Gastroesophageal sphincter (tissue), 4 donors: ENCODE measurements at regions not wholly inside any gene's neighbourhood (a gene's known extent, or its start where the extent isn't known, plus 50 kb on each side); places are given as distances from the start of the nearest gene placed in this dataset.
A peak's percentile ranks its signal among the peaks of the same experiment; 100 is the strongest.

ENCODE experiments used
- ATAC-seq: fragments of 150-250 bp; one replicate; pipeline ENCODE4 v1.9.1; 2016; ENCODE audit warnings: mild to moderate bottlenecking, moderate library complexity
- H3K27ac ChIP-seq, 4 donors: fragments of 200-600 bp; sonication (generic) in 3 of 4; 1 replicate in 3 of 4; 2 replicates in 1 of 4; pipeline ENCODE4 v1.5.1; 2016 to 2019
- H3K27me3 ChIP-seq: fragments of 200-600 bp; sonication (generic); one replicate; pipeline ENCODE4 v1.5.1; 2019
- H3K36me3 ChIP-seq, 2 donors: fragments of 200-600 bp; sonication (generic); one replicate each; pipeline ENCODE4 v1.5.1; 2019; ENCODE audit warnings: control low read depth in 1 of 2
- H3K4me1 ChIP-seq, 3 donors: fragments of 200-600 bp; sonication (generic); 1 replicate in 2 of 3; 2 replicates in 1 of 3; pipeline ENCODE4 v1.5.1; 2016 to 2019; ENCODE audit warnings: control low read depth in 2 of 3
- H3K4me3 ChIP-seq, 2 donors: fragments of 200-600 bp; sonication (generic); one replicate each; pipeline ENCODE4 v1.5.1; 2019; ENCODE audit warnings: mild to moderate bottlenecking in 1 of 2, moderate library complexity in 1 of 2
- H3K9me3 ChIP-seq, 3 donors: fragments of 200-600 bp; sonication (generic); one replicate each; pipeline ENCODE4 v1.5.1; 2017 to 2019; ENCODE audit warnings: control low read depth in 2 of 3
- EP300 ChIP-seq: sonication (generic); formaldehyde crosslinking; IDR thresholded peaks from one replicate; pipeline ENCODE4 v1.6.1; 2017; ENCODE audit warnings: antibody characterized with exemption, mild to moderate bottlenecking
- POLR2A ChIP-seq, 2 donors: fragments of 450-650 bp; IDR thresholded peaks; one replicate each; pipeline ENCODE4 v1.6.1; 2017; ENCODE audit warnings: antibody characterized with exemption in 2 of 2, mild to moderate bottlenecking in 2 of 2, moderate library complexity in 1 of 2
- POLR2AphosphoS5 ChIP-seq: sonication (generic); formaldehyde crosslinking; IDR thresholded peaks from one replicate; pipeline ENCODE4 v1.6.1; 2017; ENCODE audit warnings: antibody characterized with exemption
- WGBS, 2 donors: methylation state at CpG; one replicate each; pipeline ENCODE4 v1.1.5; 2018; ENCODE audit warnings: low coverage in 1 of 2; 5-methylcytosine and 5-hydroxymethylcytosine counted together
- TF ChIP-seq, protein P1 (sequence below), 4 experiments: fragments of 200-600 bp in 2 of 4; fragments of 450-650 bp in 2 of 4; sonication (generic) in 1 of 4; IDR thresholded peaks; one replicate each; pipeline ENCODE4 v1.5.1; 2017 to 2019; ENCODE audit warnings: antibody characterized with exemption in 4 of 4, mild to moderate bottlenecking in 2 of 4, moderate library complexity in 2 of 4

GRCh38 chr1:55559842-55560241 lies 344.7 kb upstream of the USP24 start:
- Histone ChIP-seq H3K27ac (no peak overlapping the region), H3K4me1 (peaks cover 0 to 9% (median 0%) of the 10 kb centered on the region in 3 donors)

DNA sequence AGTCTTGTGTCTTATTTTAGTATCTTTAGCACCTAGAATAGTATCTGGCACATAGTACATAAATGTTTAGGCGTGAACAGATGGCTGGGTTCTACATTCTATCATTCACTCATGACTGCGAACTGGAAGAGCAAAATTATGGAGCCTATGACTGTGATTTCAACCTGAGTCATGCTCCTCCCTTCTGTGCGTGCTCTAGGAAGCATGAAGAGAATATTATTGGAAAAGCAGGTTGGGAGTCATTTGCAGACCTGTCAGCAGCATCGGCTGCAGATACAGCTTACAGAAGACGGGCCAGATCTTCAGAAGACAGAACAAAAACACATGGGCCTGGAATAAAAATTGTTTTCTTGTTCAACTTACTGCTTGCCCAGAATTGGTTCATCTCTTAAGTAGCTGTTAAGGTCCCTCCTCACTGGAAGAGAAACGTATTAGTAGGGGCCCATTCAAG lies 344.0 kb upstream of the USP24 start:
- peaks cover 0 to 9% (median 0%) of the 10 kb centered on the region in 3 donors for H3K4me1 ChIP-seq
- H3K9me3 ChIP-seq, result no peaks in the 10 kb centered on the region
- H3K4me3 ChIP-seq, result no peak overlapping the region
- ATAC-seq, result peak; percentile 55
- no peaks in the 10 kb centered on the region for H3K36me3 ChIP-seq
- WGBS, 2 donors, result 59 to 70% methylated on average over 4 to 5 of the region's 6 CpGs
- no peak overlapping the region for H3K27ac ChIP-seq
- TF ChIP-seq EP300 (no peak), POLR2AphosphoS5 (no peak), POLR2A (IDR thresholded peaks at IDR 0.05) (no peak)
- TF ChIP-seq, protein P1, sequence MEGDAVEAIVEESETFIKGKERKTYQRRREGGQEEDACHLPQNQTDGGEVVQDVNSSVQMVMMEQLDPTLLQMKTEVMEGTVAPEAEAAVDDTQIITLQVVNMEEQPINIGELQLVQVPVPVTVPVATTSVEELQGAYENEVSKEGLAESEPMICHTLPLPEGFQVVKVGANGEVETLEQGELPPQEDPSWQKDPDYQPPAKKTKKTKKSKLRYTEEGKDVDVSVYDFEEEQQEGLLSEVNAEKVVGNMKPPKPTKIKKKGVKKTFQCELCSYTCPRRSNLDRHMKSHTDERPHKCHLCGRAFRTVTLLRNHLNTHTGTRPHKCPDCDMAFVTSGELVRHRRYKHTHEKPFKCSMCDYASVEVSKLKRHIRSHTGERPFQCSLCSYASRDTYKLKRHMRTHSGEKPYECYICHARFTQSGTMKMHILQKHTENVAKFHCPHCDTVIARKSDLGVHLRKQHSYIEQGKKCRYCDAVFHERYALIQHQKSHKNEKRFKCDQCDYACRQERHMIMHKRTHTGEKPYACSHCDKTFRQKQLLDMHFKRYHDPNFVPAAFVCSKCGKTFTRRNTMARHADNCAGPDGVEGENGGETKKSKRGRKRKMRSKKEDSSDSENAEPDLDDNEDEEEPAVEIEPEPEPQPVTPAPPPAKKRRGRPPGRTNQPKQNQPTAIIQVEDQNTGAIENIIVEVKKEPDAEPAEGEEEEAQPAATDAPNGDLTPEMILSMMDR (IDR thresholded peaks at IDR 0.05), result no peak
- H3K27me3 ChIP-seq, result no peaks in the 10 kb centered on the region

More at GRCh38 chr1:55559842-55560241, 344.7 kb upstream of the USP24 start:
- no peaks in the 10 kb centered on the region for H3K36me3 ChIP-seq
- no peaks in the 10 kb centered on the region for H3K27me3 ChIP-seq
- no peaks in the 10 kb centered on the region for H3K9me3 ChIP-seq
- no peak for ATAC-seq
- no peak for TF ChIP-seq POLR2A (IDR thresholded peaks at IDR 0.05)
- TF ChIP-seq, protein P1 (IDR thresholded peaks at IDR 0.05), result no peak
- no peak for TF ChIP-seq EP300
- TF ChIP-seq POLR2AphosphoS5, result no peak
- WGBS, 2 donors, result 67 to 88% methylated on average over 1 to 4 of the region's 6 CpGs
- no peak overlapping the region for H3K4me3 ChIP-seq

DNA sequence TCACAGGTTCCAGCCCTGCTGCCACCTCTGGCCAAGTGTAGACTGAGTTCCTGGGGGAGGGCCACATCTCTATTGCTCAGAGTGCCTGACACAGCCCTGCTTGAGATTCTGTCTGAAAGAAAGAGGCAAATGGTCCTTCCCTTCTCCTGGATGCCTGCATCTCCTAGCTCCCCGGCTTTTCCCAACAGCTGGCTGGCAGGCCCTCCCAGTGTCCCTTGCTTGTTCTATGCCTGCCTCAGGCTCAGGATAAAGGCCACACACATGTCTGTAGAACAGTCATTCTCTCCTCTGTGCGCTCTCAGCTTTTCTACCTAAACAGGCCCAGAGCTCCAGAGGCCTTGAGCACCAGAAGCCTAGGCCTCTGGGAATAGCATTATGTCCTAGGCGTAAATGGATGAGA lies 343.4 kb upstream of the USP24 start:
- H3K4me3 ChIP-seq, result no peak overlapping the region
- no peaks in the 10 kb centered on the region for H3K36me3 ChIP-seq
- no peak overlapping the region for H3K27ac ChIP-seq
- no peaks in the 10 kb centered on the region for H3K9me3 ChIP-seq
- no peak for ATAC-seq
- peaks cover 0 to 9% (median 0%) of the 10 kb centered on the region in 3 donors for H3K4me1 ChIP-seq
- 100% methylated on average over 2 of the region's 3 CpGs for WGBS, 2 donors
- TF ChIP-seq, protein P1 (IDR thresholded peaks at IDR 0.05), result no peak
- TF ChIP-seq POLR2A (IDR thresholded peaks at IDR 0.05), result no peak
- H3K27me3 ChIP-seq, result no peaks in the 10 kb centered on the region

DNA sequence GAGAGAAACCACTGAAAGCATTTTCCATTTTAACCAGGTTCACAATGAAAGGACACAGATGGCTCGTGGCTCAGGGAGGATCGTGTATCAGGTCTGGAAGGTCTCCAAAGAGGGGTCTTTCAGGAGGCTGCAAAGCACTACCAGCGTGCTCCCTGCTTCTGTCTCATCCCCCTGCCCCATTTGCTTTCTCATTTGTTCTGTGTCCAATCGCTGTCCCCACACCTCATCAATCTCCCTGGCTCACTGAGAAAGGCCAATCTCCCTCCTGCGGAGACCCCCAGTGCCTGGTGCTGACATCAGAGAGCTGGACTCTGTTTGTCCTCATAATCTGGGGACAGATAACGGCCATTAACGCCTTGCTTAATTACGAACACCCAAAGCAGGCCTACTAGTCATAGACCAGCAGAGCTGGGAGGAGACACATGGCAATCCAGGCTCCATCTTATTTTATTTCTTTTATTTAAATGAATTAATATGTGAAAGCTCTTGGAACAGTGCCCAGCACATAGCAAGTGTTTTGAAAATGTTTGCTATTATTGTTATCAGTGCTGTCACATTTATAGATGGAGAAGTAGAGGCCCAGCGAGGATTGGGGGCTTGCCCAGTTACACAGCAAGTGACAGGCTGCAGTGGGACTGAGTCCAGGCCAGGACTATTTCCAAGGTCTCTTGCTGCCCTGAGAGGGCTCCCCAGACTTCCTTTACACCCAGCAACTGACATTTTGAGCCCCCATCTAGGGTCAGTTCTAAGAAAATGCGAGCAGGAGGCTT lies 341.0 kb upstream of the USP24 start:
- 77 to 95% methylated on average over 4 to 10 of the region's 10 CpGs for WGBS, 2 donors
- no peak for ATAC-seq
- no peak overlapping the region for H3K27ac ChIP-seq
- no peak overlapping the region for H3K4me3 ChIP-seq
- TF ChIP-seq POLR2A (IDR thresholded peaks at IDR 0.05) (no peak), EP300 (no peak), POLR2AphosphoS5 (no peak)
- TF ChIP-seq, protein P1 (IDR thresholded peaks at IDR 0.05), result no peak
- no peaks in the 10 kb centered on the region for H3K36me3 ChIP-seq
- H3K9me3 ChIP-seq, result no peaks in the 10 kb centered on the region
- peaks cover 0 to 9% (median 0%) of the 10 kb centered on the region in 3 donors for H3K4me1 ChIP-seq
- H3K27me3 ChIP-seq, result no peaks in the 10 kb centered on the region

DNA sequence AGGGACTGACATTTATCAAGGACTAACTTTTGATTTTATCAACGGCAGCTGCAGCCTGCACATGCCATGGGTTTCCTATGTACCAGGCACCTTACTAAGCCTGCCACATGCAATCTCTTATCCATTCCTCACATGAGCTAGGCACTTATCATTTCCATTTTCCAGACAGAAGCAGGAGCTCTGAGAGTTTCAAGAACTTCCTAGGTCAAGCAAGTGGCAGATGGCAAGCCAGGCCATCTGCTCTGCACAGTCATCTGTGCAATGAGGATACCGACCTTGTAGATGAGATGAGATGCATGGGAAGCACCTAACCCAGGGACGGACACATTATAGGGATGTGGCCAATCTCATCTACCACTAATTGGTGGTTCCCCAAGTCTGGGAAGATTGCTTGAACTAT lies 339.4 kb upstream of the USP24 start:
- H3K4me3 ChIP-seq, result no peak overlapping the region
- no peak for ATAC-seq
- 88 to 100% methylated on average over 1 to 2 of the region's 3 CpGs for WGBS, 2 donors
- H3K36me3 ChIP-seq, result no peaks in the 10 kb centered on the region
- no peak for TF ChIP-seq EP300
- TF ChIP-seq, protein P1 (IDR thresholded peaks at IDR 0.05), result no peak
- TF ChIP-seq POLR2A (IDR thresholded peaks at IDR 0.05), result no peak
- no peak for TF ChIP-seq POLR2AphosphoS5
- peaks cover 0 to 2% (median 0%) of the 10 kb centered on the region in 3 donors for H3K4me1 ChIP-seq
- no peaks in the 10 kb centered on the region for H3K9me3 ChIP-seq
- H3K27me3 ChIP-seq, result no peaks in the 10 kb centered on the region
- no peak overlapping the region for H3K27ac ChIP-seq
